GM21447 (cell line): ENCODE measurements at regions not wholly inside any gene's neighbourhood (a gene's known extent, or its start where the extent isn't known, plus 50 kb on each side); places are given as distances from the start of the nearest gene placed in this dataset.

Experiments
- ATAC-seq: cut with Tn5 transposase; IDR thresholded peaks from one replicate; pipeline ENCODE4 v1.9.1; 2021; ENCODE audit not compliant: unreplicated experiment

DNA sequence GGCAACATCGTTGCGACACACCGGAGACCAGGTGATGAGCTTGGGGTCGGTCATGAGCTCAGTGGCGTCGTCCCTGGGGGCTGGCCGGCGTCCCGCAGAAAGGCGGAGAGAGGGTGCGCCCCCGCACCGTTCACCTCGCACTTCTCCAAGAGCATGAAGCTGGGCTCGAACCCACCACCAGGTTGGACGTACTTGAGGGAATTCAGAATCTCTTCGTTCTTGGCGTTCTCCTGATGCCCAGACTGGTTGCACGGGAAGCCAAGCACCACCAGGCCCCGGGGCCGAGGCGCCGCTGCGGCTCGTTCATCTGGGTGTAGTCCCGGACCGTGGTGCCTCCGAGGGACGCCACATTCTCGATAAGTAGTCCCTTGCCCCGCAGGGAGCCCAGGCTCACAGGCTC lies 176.6 kb upstream of the ADAMTS5 start:
- ATAC-seq, result no peak

DNA sequence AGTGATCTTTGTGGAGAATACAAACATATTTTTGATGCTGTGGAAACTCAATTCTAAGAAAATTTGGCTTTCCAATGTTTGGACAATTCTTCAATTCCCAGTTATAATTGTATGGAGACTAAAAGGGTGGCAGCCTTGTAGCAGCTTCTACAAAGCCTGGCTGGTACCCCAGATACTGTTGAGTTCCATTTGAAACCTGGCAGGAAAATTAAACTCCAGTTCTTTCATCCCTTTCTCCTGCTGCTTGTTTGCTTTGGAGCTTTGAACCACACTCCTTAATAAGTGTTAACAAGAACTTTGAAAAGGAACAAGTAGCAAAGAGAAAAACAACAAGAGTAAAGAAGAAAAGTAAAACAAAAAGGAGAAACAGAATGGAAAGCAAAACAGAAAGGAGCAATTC lies 172.6 kb upstream of the ADAMTS5 start:
- no peak for ATAC-seq

DNA sequence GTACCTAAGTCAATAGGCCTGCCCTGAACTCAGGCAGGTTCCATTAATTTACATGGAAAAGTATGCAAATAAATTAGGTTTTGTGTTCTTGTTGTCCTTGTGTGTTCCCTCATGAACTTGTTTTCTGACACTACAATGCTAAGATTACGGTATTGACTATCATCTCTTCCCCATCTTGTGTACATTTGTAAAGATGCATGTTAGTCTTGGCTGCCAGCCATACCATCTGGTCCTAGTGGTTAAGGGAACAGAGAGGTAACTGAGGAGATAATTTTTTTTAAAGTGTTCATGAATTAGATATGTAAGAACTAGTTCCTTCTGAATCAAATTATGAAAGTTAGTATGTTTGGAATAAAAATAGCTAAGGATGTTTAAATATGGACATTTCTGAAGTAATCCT lies 167.6 kb upstream of the ADAMTS5 start:
- no peak for ATAC-seq

DNA sequence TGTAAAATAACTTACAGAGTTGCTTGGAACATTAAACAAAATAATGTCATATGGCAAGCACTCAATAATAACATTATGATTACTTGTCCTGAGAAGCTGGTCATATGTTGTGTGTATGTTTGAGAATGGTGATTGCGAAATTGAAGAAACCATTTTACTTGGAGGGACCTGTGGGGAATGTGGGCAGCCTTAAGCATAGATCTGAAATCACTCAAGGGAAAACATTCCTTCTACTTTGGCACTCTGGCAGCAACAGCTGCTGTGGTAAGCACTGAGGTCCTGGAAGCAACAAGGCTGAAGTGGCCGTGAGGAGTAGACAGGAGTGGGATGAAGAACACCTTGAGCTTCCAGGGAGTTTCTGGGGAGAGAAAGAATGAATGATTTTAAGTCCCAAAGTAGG lies 165.4 kb upstream of the ADAMTS5 start:
- no peak for ATAC-seq

DNA sequence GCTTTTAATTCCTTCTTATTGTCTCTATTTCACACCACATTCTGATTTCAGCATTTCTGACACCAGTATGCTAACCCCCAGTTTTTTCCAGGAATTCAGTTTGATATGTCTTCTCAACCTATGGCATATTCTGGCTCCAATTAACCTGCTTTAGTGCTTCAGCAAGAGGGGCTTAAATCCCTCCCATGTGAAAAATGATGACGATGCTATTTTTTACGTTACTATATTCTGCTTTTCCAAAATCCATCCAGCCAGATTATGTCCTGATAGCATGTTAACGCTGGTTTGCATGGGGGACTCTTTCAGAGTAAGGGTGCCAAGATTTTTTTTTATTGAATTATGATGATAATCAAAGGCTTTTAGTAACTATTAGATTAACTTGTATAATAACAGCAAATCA lies 163.3 kb upstream of the ADAMTS5 start:
- ATAC-seq, result no peak

DNA sequence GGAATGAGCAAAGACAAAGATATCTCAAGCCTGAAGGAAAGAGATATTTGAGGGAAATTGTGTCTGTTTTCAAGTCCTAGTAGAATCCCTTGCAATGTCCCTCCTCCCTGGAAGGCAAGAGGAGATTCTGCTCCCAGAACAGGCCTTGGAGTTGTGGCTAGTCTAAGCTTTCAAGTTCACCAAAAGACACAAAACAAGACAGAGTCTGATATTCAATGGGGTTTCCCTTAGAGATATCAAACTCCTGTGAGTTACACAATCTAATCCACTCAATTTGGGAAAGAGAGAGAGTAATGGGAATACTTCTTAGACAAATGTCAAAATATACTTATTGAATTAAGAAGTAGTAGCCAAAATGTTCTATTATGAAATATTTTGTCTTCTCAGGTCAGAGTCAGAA lies 162.8 kb upstream of the ADAMTS5 start:
- no peak for ATAC-seq

DNA sequence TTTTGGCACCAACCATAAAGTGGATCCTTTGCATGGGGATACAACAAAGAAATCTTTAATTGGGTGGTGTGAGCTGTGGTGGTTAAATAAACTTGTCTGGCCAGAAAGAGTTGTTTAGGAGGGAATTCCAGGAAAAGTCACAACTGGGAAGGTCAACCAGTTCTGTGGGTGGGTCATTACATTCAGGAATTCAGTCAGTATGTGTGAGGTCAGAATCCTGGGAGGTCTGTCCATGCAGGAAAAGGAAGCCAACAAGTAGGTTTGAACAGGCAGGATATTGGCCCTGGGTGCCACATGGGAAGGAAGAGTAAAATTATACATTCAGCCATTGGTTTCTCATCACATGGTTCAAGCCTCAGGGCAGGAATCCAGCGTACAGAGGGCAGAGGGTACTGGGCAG lies 162.3 kb upstream of the ADAMTS5 start:
- ATAC-seq, result no peak

DNA sequence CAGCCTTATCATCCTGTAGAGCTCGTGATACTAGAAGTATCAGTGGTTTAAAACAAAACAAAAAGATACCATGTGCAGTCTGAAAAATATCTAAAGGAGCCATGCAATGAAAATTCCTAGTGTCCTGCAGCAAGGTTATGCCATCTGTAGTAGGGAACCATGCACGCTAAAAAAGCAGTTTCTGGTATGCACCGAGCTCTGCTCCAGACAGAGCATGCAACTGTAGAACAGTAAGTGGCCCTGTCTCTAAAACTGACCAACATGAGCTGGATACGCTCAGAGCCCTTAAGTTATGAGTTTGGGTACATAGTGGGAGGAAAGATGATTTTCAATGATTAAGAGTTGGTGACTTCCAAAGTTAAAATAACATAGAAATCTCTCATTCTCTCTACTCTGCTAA lies 159.3 kb upstream of the ADAMTS5 start:
- no peak for ATAC-seq

DNA sequence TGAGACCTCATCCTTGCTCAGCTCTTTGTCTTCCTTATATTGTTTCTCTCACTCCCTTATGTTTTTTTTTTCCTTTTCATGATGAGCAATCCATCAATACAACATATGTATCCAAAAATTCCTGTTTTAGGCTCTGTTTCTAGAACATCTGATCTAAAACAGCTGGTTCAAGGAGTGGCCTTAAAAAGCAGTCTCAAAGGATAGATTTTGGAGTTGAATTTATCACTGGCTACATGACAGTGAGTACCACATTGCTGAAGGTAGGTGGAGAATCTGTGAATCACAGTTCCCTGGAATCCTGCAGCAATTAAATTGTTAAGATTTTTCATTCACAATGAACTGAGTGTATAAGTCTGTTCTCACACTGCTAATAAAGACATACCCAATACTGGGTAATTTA lies 155.8 kb upstream of the ADAMTS5 start:
- ATAC-seq, result no peak

DNA sequence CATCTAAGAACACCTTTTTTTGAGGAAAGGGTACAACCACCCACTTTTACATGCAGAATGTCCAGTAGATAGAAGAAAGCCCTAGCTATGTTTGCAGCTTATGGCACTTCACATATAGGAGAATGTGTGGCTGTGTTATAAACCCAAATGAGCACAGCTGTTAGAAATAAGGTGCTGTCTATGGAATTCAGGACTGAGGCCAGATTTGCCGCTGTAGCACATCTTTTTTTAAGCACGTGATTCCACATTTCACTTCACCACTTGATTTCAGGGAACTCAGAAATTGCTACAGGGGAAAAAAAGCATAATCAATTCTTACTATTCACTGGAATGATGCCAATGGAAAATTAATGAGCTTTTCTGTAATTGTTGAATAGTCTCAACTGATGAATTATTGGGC lies 147.2 kb upstream of the ADAMTS5 start:
- ATAC-seq, result no peak

DNA sequence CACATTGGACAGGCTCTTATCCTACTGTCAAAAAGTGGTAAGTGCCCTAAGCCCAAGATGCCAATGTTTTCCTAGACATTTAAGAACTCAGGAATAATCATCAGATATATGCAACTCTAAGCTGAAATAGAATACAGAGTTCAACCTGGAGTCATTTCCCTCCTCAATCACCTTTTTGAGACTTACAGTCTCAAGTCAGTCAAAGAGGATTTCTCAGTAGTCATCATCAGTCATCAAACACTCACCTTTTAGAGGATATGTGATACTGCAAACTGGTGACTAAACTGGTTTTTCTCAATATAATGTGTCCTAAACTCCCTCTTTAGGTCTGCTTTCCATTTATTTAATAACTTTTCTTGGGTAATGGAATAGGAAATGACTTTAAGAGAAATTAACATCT lies 145.3 kb upstream of the ADAMTS5 start:
- no peak for ATAC-seq

DNA sequence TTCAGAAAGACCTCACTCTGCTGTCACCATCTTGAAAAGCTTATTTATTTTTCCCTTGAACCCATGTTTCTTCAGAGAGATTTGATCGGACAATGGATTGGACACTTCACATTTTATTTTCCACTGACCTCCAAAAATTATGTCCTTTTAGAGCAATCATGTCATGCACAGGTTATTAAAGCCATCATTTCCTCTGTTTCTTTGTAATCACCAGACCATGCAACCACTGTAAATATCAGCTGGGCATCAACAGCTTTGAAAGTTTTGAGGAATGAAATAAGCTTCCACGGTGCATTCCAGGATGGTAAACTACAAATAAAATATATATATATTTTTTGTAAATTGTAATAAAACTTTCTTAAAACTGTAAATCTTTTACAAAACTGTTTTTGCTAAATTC lies 144.1 kb upstream of the ADAMTS5 start:
- no peak for ATAC-seq

DNA sequence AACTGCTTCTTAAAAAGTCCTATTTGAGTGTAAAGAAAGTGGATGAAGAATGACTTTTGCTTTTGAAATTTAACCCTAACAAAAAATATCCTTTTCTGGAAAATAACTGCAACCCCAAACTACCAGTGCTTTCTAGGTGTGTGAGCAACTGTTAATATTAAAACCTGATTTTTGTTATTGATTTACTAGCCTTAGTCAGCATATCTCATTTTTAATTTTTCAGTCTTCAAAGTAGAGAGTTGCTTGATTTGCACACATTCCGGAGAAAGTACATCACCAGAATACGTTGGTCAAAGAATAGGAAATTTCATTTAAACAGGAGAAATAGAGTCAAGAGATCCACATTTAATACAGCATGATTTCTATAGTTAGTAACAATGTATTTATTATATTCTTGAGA lies 141.8 kb upstream of the ADAMTS5 start:
- ATAC-seq, result no peak

DNA sequence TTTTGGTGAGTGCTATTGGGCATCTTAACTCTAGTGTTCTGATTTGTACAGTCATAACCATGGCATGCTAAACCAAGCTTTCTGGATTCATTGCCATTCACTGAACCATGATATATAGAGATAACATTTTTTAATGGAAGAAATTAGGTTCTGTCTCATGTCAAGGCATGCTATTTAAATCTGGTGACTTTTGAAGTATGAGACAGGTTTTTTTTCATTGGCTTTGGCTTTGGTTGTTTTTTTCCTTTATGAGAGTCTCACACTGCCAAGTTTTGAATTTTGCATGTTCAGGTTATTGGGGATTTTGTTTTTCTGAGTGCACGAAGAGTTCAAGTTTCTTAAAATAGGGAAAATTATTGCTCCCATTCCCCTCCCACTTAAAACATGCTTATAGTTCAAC lies 141.3 kb upstream of the ADAMTS5 start:
- ATAC-seq, result no peak

DNA sequence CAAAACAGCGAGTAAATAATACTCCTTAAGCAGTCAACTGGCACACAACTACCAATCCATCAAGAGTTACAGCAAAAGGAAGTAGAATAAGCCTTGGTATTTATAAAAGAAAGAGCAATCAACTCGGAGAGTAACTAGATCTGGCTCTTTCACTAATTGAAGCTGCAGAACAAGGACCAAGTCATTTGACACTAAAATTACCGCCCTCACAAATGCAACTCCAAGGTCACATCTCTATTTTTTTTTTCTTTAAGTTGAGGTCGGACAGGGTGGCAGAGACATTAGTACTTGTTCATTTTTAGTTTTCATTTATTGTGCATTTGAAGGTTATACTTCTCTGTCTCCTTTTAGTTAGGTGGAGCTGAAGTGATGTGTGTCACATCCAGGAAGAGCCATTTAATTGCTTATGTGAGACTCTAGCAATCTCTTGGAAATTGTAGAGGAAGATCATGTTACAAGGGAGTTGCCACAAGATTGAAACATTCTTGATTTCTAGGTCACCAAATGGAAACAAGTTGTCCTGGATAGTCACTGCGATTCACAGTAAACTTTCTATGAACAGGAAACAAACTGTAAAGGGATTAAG lies 138.1 kb upstream of the ADAMTS5 start:
- ATAC-seq, result no peak

DNA sequence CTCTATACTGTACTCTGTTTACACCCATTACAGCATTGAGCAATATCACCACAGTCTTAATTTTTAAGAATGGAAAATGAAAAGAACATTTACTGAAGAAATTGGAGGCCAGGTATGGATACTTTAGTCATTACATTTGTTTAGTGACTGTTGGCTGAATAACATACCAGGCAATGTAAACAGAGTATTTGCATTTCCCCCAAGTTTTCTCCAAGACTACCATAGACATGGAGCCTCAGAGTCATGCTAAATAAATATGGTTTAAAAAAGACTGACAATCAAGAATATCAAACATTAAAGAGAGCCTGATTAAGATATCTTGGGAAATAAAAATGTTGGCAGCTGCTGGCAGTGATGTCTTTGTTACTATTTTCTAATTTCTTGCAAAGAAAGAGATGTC lies 136.9 kb upstream of the ADAMTS5 start:
- ATAC-seq, result no peak

DNA sequence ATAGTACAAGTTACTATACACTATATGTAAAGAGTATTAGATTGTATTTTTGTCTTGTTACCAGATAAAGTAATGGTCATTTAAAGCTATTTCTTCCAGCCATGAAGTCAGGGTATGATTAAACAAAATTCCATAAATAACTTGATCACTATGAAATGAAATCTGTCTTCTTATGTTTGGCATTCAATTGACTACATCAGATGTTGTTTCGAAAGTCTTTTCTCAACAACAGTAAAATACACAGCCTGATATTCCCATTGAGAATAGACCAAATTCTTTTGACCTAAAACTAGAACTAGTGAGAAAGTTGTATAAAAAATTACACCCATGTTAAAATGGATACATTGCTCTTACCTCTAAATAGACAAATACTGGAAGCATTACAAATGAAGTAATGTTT lies 134.6 kb upstream of the ADAMTS5 start:
- ATAC-seq, result no peak

DNA sequence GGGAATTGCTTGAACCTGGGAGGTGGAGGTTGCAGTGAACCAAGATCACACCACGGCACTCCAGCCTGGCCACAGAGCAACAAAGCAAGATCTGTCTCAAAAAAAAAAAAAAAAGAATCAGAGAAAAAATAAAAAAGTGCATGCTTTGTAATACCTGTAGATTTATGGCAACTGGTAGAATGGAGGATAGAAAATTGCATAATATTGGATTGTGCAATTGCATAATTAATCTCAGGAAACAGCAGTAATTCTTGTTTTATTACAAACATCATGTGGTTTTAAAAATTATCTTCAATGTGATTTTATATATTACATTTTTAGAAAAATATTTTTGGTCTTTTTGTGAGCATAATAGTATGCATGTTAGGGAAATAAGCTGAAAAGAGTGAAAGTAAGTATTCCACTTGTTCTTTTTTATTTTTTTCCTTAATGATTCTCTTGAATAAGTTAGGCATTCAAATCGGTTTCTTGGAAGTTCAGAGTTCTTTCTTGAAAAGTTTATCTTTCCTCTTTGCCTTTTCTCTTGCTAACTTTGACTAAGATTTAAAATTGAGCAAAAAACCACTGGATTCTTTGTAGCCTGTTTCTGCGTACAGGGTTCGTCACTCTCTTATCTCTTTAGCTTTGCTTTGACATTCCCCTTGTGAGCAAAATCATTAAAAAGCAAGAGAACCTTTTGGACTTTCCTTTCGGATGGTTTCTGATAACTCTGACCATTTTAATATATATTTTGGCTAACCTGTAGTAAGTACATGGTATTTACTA lies 127.5 kb upstream of the ADAMTS5 start:
- no peak for ATAC-seq

DNA sequence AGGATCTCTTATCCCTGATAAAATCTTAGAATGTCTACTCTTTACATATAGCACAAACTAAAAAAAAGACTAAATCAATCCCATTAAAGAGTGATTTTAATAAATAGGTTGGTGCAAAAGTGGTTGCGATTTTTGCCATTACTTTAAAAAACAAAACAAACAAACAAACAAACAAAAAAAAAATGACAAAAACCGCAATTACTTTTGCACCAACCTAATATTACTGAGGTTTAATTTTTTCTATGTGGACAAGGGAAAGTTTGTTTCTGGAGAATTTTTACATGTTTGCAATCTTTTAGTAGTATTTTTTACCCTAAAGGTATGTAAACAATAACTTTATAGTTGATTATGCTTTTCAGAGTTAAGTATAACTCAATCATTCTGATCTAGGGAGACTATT lies 119.7 kb upstream of the ADAMTS5 start:
- ATAC-seq, result no peak

DNA sequence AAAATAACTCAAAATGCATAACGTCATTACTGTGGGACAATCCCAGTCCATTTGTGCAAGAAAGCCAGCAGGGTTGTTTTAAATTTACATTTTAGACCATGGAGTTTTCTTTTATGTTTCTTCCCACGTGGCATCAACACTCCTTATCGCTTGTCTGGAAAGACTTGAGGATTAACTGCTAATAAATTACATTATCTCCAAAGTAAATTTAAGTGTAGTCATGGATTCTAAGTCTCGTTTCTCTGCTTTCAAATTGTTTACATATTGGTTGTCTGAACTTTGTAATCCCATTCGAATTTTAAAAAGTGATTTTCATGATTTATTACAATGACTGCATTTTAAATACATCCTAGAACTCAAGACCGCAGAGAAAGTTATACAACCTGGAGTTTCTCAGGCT lies 119.3 kb upstream of the ADAMTS5 start:
- no peak for ATAC-seq

DNA sequence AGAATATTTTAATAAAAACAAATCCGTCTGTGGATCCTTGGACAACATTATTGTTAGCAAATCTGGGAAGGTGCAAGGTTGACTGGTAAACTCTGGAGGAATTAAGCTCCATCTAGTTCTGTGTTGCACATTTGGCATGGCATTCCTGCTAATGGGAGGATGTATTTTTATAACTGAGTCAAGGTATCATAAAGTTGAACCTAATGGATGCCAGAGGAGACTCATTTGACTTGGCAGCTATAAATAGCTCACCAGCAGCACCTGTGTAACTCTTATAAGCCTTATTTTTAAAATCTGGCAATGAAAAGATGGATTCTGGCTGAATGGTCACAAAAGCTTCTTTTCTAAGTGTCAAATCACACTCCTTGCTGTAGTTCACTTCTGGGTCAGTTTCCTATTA lies 118.5 kb upstream of the ADAMTS5 start:
- no peak for ATAC-seq

DNA sequence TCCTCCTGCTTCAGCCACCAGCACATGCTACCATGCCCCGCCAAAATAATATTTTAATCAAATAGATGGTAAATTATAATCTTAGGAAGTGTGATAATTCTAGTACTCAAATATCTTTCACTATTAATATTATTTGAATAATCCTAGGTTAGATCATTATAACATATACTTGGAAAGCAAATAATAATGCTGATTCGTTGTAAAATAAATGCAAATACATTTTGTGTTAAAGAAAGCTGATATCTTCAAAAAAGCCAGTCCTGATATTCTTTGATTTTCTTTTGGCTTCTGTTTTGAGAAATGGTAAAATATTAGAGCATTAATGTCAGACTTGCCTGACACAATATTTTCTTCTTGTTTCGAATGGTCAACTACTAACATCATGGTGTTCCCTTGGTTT lies 116.3 kb upstream of the ADAMTS5 start:
- no peak for ATAC-seq

DNA sequence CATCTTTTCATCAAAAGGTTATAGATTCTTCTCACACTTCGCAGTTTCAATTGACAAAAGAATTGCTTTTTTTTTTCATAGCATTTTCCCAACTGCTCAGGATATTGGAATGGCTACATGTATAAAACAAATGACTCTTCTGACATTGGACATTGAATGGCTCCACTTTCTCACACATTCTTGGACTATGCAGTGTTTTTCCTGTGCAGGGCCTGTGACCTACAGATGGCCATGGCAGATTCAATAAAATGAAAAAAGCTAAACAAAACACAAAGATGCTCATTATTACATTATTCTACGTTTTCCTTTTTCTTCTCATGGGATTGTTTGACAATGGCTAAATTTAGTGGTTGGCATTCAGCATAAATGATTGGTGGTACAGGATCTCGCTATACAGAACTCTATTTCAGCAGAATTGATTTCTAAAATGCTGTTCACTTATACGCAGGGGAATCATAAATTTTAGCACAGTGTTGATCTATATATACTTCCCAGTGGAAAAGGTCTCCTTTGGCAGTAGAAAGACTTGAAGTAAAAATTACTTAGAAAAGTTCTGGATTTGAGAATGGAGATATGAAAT lies 115.6 kb upstream of the ADAMTS5 start:
- no peak for ATAC-seq
